SK-N-MC (cell line): ENCODE measurements at regions not wholly inside any gene's neighbourhood (a gene's known extent, or its start where the extent isn't known, plus 50 kb on each side); places are given as distances from the start of the nearest gene placed in this dataset.

Experiments used
- DNase-seq: peaks from one replicate; pipeline ENCODE4 v3.0.0-alpha.2; 2011; ENCODE audit warnings: low read depth, low spot score
- H3K27ac ChIP-seq: fragments of 200-600 bp; sonication (generic); 2 replicates; pipeline ENCODE4 v1.5.1; 2016; ENCODE audit warnings: mixed run types
- H3K36me3 ChIP-seq: fragments of 200-600 bp; sonication (generic); 2 replicates; pipeline ENCODE4 v1.6.1; 2017; ENCODE audit warnings: antibody characterized with exemption, low read length, mixed read lengths; ENCODE audit not compliant: insufficient read depth
- H3K4me3 ChIP-seq: fragments of 200-600 bp; sonication (generic); 2 replicates; pipeline ENCODE4 v1.5.1; 2016
- H3K9ac ChIP-seq: fragments of 200-600 bp; sonication (generic); 2 replicates; pipeline ENCODE4 v1.8.0; 2017; ENCODE audit warnings: mixed run types, mixed read lengths; ENCODE audit not compliant: insufficient read length
- H3K9me3 ChIP-seq: fragments of 200-600 bp; sonication (generic); 2 replicates; pipeline ENCODE4 v1.6.1; 2017; ENCODE audit warnings: low read depth, mild to moderate bottlenecking, antibody characterized with exemption, low read length, moderate library complexity, mixed read lengths
- EZH2 ChIP-seq: fragments of 200-600 bp; sonication (generic); IDR thresholded peaks from one replicate; pipeline ENCODE4 v1.6.1; 2017; ENCODE audit warnings: antibody characterized with exemption
- FOXP2 ChIP-seq: optimal IDR thresholded peaks from 2 replicates; pipeline ENCODE3; 2011; ENCODE audit warnings: mild to moderate bottlenecking, moderate library complexity; ENCODE audit not compliant: insufficient read depth; ENCODE audit errors: extremely low read length, control extremely low read depth
- POLR2AphosphoS5 ChIP-seq: IDR thresholded peaks from 2 replicates; pipeline ENCODE4 v1.6.1; 2012; ENCODE audit warnings: mild to moderate bottlenecking, low read depth, low read length, borderline replicate concordance

- Histone ChIP-seq H3K4me3 (no peak overlapping the region), H3K36me3 (no peaks in the 10 kb centered on the region), H3K9me3 (no peaks in the 10 kb centered on the region), H3K9ac (no peak overlapping the region), H3K27ac (no peak overlapping the region)
- TF ChIP-seq POLR2AphosphoS5, result no peak
- no peak for DNase-seq
Observed at GRCh38 chr4:104766676-104767075, 272.0 kb upstream of the CXXC4 start.

- no peaks in the 10 kb centered on the region for H3K9me3 ChIP-seq
- no peak for DNase-seq
- H3K9ac ChIP-seq, result no peak overlapping the region
- TF ChIP-seq FOXP2 (no peak), POLR2AphosphoS5 (no peak), EZH2 (no peak)
- H3K36me3 ChIP-seq, result no peaks in the 10 kb centered on the region
- no peak overlapping the region for H3K27ac ChIP-seq
- H3K4me3 ChIP-seq, result no peak overlapping the region
Observed at GRCh38 chr4:104772849-104773248, 278.2 kb upstream of the CXXC4 start.

GRCh38 chr4:104795264-104795939 lies 300.7 kb upstream of the CXXC4 start:
- Histone ChIP-seq H3K4me3 (no peak overlapping the region), H3K36me3 (no peaks in the 10 kb centered on the region), H3K9ac (no peak overlapping the region), H3K9me3 (no peaks in the 10 kb centered on the region), H3K27ac (no peak overlapping the region)
- TF ChIP-seq POLR2AphosphoS5 (no peak), EZH2 (no peak), FOXP2 (no peak)
- DNase-seq, result no peak

GRCh38 chr4:104811727-104812126 lies 317.0 kb upstream of the CXXC4 start:
- Histone ChIP-seq H3K36me3 (no peaks in the 10 kb centered on the region), H3K9me3 (no peaks in the 10 kb centered on the region), H3K27ac (no peak overlapping the region), H3K4me3 (no peak overlapping the region), H3K9ac (no peak overlapping the region)
- TF ChIP-seq EZH2, result no peak
- no peak for TF ChIP-seq FOXP2
- TF ChIP-seq POLR2AphosphoS5, result no peak
- DNase-seq, result no peak

GRCh38 chr4:104815665-104816064 lies 321.0 kb upstream of the CXXC4 start:
- Histone ChIP-seq H3K9me3 (no peaks in the 10 kb centered on the region), H3K27ac (no peak overlapping the region), H3K36me3 (no peaks in the 10 kb centered on the region), H3K4me3 (no peak overlapping the region), H3K9ac (no peak overlapping the region)
- no peak for DNase-seq
- TF ChIP-seq EZH2 (no peak), FOXP2 (no peak), POLR2AphosphoS5 (no peak)

GRCh38 chr4:104818579-104818978 lies 323.9 kb upstream of the CXXC4 start:
- Histone ChIP-seq H3K27ac (no peak overlapping the region), H3K9ac (no peak overlapping the region), H3K36me3 (no peaks in the 10 kb centered on the region), H3K9me3 (no peaks in the 10 kb centered on the region), H3K4me3 (no peak overlapping the region)
- DNase-seq, result no peak
- TF ChIP-seq POLR2AphosphoS5, result no peak
- no peak for TF ChIP-seq FOXP2

GRCh38 chr4:104826171-104826570 lies 320.5 kb upstream of the TET2 start:
- H3K27ac ChIP-seq, result no peak overlapping the region
- TF ChIP-seq FOXP2 (no peak), EZH2 (no peak), POLR2AphosphoS5 (no peak)
- no peaks in the 10 kb centered on the region for H3K36me3 ChIP-seq
- DNase-seq, result no peak
- H3K9ac ChIP-seq, result no peak overlapping the region
- no peaks in the 10 kb centered on the region for H3K9me3 ChIP-seq
- H3K4me3 ChIP-seq, result no peak overlapping the region

- H3K36me3 ChIP-seq, result no peaks in the 10 kb centered on the region
- TF ChIP-seq FOXP2 (no peak), EZH2 (no peak), POLR2AphosphoS5 (no peak)
- H3K9me3 ChIP-seq, result no peaks in the 10 kb centered on the region
- no peak overlapping the region for H3K27ac ChIP-seq
- H3K9ac ChIP-seq, result no peak overlapping the region
- no peak for DNase-seq
- no peak overlapping the region for H3K4me3 ChIP-seq
Observed at GRCh38 chr4:104829761-104830160, 316.9 kb upstream of the TET2 start.

GRCh38 chr4:104848597-104849225 lies 298.0 kb upstream of the TET2 start:
- no peak overlapping the region for H3K27ac ChIP-seq
- H3K9me3 ChIP-seq, result no peaks in the 10 kb centered on the region
- DNase-seq, result no peak
- no peak overlapping the region for H3K9ac ChIP-seq
- no peak for TF ChIP-seq FOXP2
- TF ChIP-seq EZH2, result no peak
- TF ChIP-seq POLR2AphosphoS5, result no peak
- no peak overlapping the region for H3K4me3 ChIP-seq
- H3K36me3 ChIP-seq, result no peaks in the 10 kb centered on the region
